Gastrocnemius medialis (tissue), 4 donors: ENCODE measurements at regions not wholly inside any gene's neighbourhood (a gene's known extent, or its start where the extent isn't known, plus 50 kb on each side); places are given as distances from the start of the nearest gene placed in this dataset.

Experiments
- CTCF ChIP-seq, 5 experiments: fragments of 450-650 bp in 3 of 5; fragments of 200-600 bp in 2 of 5; sonication (generic) in 2 of 5; IDR thresholded peaks in 4 of 5; conservative IDR thresholded peaks in 1 of 5; 1 replicate in 4 of 5; 2 replicates in 1 of 5; pipeline ENCODE4 v1.5.1; 2016 to 2019; ENCODE audit warnings: antibody characterized with exemption in 5 of 5, mild to moderate bottlenecking in 3 of 5, moderate library complexity in 3 of 5
- POLR2A ChIP-seq, 2 donors: fragments of 450-650 bp; IDR thresholded peaks; one replicate each; pipeline ENCODE4 v1.6.1; 2017; ENCODE audit warnings: antibody characterized with exemption in 2 of 2, mild to moderate bottlenecking in 2 of 2, moderate library complexity in 2 of 2

- TF ChIP-seq CTCF (IDR thresholded peaks at IDR 0.05 in 4 of 5, conservative IDR thresholded peaks at IDR 0.05 in 1 of 5) (no peak), POLR2A (IDR thresholded peaks at IDR 0.05) (no peak)
These were observed 164.8 kb downstream of the DEPDC1B start for GRCh38 chr5:60535198-60535597.
